HG03095 (cell line): ENCODE measurements at regions not wholly inside any gene's neighbourhood (a gene's known extent, or its start where the extent isn't known, plus 50 kb on each side); places are given as distances from the start of the nearest gene placed in this dataset.

ENCODE experiments used
- ATAC-seq: cut with Tn5 transposase; IDR thresholded peaks from one replicate; pipeline ENCODE4 v1.9.1; 2021; ENCODE audit warnings: moderate library complexity; ENCODE audit not compliant: unreplicated experiment

- no peak for ATAC-seq
These were observed 381.9 kb downstream of the KCNJ3 start for GRCh38 chr2:155080373-155080772.

GRCh38 chr2:155070489-155070888, 372.0 kb downstream of the KCNJ3 start:
- ATAC-seq, result no peak

- ATAC-seq, result no peak
These were observed 364.4 kb downstream of the KCNJ3 start for GRCh38 chr2:155062922-155063258.

GRCh38 chr2:155062250-155062921, 363.9 kb downstream of the KCNJ3 start:
- no peak for ATAC-seq

- no peak for ATAC-seq
These were observed 362.4 kb downstream of the KCNJ3 start for GRCh38 chr2:155060896-155061295.

- no peak for ATAC-seq
These were observed 356.2 kb downstream of the KCNJ3 start for GRCh38 chr2:155054712-155055111.

GRCh38 chr2:155043097-155043496, 344.6 kb downstream of the KCNJ3 start:
- ATAC-seq, result no peak

- no peak for ATAC-seq
These were observed 336.8 kb downstream of the KCNJ3 start for GRCh38 chr2:155035308-155035707.

- no peak for ATAC-seq
These were observed 335.2 kb downstream of the KCNJ3 start for GRCh38 chr2:155033652-155034051.

GRCh38 chr2:155030296-155030695, 331.8 kb downstream of the KCNJ3 start:
- ATAC-seq, result no peak

GRCh38 chr2:155026651-155027174, 328.2 kb downstream of the KCNJ3 start:
- ATAC-seq, result no peak

- ATAC-seq, result no peak
These were observed 325.2 kb downstream of the KCNJ3 start for GRCh38 chr2:155023674-155024073.

GRCh38 chr2:155022531-155022930, 324.0 kb downstream of the KCNJ3 start:
- ATAC-seq, result no peak

GRCh38 chr2:155021618-155022017, 323.1 kb downstream of the KCNJ3 start:
- no peak for ATAC-seq

GRCh38 chr2:155020246-155020645, 321.8 kb downstream of the KCNJ3 start:
- ATAC-seq, result no peak

GRCh38 chr2:155010925-155011324, 312.4 kb downstream of the KCNJ3 start:
- ATAC-seq, result no peak

- ATAC-seq, result no peak
These were observed 296.9 kb downstream of the KCNJ3 start for GRCh38 chr2:154995361-154995760.

- no peak for ATAC-seq
These were observed 294.3 kb downstream of the KCNJ3 start for GRCh38 chr2:154992826-154993225.

- no peak for ATAC-seq
These were observed 280.2 kb downstream of the KCNJ3 start for GRCh38 chr2:154978710-154979109.

GRCh38 chr2:154978244-154978643, 279.7 kb downstream of the KCNJ3 start:
- no peak for ATAC-seq

GRCh38 chr2:154974041-154974440, 275.5 kb downstream of the KCNJ3 start:
- no peak for ATAC-seq

GRCh38 chr2:154963511-154963910, 265.0 kb downstream of the KCNJ3 start:
- no peak for ATAC-seq

- ATAC-seq, result no peak
These were observed 263.2 kb downstream of the KCNJ3 start for GRCh38 chr2:154961676-154962075.
